ENCODE measurements at regions not wholly inside any gene's neighbourhood (a gene's known extent, or its start where the extent isn't known, plus 50 kb on each side); places are given as distances from the start of the nearest gene placed in this dataset.

DNA sequence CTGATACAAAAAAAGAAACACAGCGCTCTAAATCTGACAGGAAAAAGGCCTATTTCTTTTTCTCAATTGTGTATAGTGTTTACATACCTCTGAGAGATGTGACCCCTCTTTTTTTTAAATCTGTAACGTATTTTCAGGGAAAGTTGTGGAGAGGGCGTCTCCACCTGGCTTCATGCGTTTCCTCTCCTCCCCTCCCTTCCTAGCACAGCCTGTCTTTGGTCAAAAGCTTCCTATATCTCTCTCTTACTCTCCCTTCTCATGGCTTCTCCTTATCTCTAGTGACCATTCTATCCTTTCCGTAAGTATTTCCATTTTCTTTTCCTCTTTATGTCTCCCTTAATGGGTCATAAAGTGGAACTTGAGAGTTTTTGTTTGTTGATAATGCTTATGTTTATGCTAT lies 458.9 kb downstream of the HACE1 start:
- in situ Hi-C loops (cut with MboI) (no loop called here), intact Hi-C loops (cut with micrococcal nuclease) (no loop called here)
- Histone ChIP-seq H3K4me1 (replicated peaks in 1 of 2; ENCODE audit: control insufficient read depth in 2 of 2, insufficient read depth in 2 of 2, low read length in 2 of 2) (no peaks in the 10 kb centered on the region), H3K4me2 (ENCODE audit: insufficient read depth, low read length) (no peak overlapping the region), H3K9me3 (replicated peaks; ENCODE audit: control insufficient read depth, insufficient read depth, low read depth, low read length) (no peaks in the 10 kb centered on the region), H4K20me1 (replicated peaks; ENCODE audit: control insufficient read depth, insufficient read depth, low read length) (no peaks in the 10 kb centered on the region), H3K9ac (ENCODE audit: insufficient read depth in 1 of 2, low read depth in 2 of 2, low read length in 2 of 2) (no peak overlapping the region), H3K9me1 (ENCODE audit: control insufficient read depth, insufficient read depth, low read length) (no peaks in the 10 kb centered on the region), H2AFZ (ENCODE audit: low read depth, low read length) (no peak overlapping the region), H3K79me2 (ENCODE audit: control insufficient read depth, insufficient read depth, low read length) (no peaks in the 10 kb centered on the region), H3K36me3 (ENCODE audit: control insufficient read depth, insufficient read depth, low read length) (no peaks in the 10 kb centered on the region), H3K4me3 (no peak overlapping the region), H3K27me3 (ENCODE audit: control insufficient read depth in 2 of 2, insufficient read depth in 2 of 2, low read length in 2 of 2) (no peaks in the 10 kb centered on the region), H3K27ac (ENCODE audit: extremely low read depth, low read depth, low read length) (0 out of 3 replicates have a peak overlapping the region, but pooled peaks have one; percentile 3)
- CTCF ChIA-PET (ENCODE audit: low intra/inter-chr PET ratio): no interaction called here
- ATAC-seq: peak; percentile 82
- 4% methylated on average over 5 of the region's 5 CpGs for whole genome bisulfite sequencing (ENCODE audit: insufficient coverage, low coverage, missing lambda C conversion rate)
- TF ChIP-seq CBFA2T3 (IDR thresholded peaks at IDR 0.05) (peak; percentile 48), SMARCA4 (IDR thresholded peaks at IDR 0.05) (peak; percentile 40; the same call in 1 of the 2 replicates), ARID1B (IDR thresholded peaks at IDR 0.05) (peak; percentile 52), DPF2 (IDR thresholded peaks at IDR 0.05) (0 out of 2 replicates have a peak, but pooled peaks have one; percentile 23), ZNF174 (CRISPR knock-in tag; IDR thresholded peaks at IDR 0.05) (no peak)
- BruUV-seq (replicated peaks): no TSS peak
- DNase-seq (ENCODE audit: extremely low read depth in 1 of 4, low spot score in 3 of 4): peak in 2 of 4 experiments; percentile 20 to 47
- no peak for FAIRE-seq
- POLR2A ChIA-PET: interaction anchor here (0.8 kb wide), 1 partner anchor 13 kb away, joined by 3 read pairs; no protein-coding TSS in a partner anchor

DNA sequence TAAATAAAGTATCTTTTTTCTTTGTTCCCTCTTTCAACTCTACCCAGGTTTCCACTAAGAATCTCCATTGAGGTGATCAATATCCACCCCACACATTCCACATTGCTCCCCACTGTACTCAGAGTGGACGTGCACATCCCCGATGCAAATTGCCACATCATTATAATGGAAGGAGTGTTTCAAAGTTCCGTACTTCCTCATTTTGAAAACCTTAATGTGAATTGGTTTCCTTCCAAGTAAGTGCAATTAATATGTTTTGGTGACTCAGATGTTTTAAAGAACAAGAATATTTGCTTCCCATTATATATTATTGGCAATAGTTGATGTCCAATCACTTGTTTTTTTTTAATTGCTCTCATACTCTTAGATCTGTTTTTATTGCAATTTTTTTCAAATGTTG lies 463.6 kb downstream of the HACE1 start:
- H3K9me3 ChIP-seq (replicated peaks; ENCODE audit: control insufficient read depth, insufficient read depth, low read depth, low read length): no peaks in the 10 kb centered on the region
- TF ChIP-seq IRF2 (CRISPR knock-in tag; IDR thresholded peaks at IDR 0.05) (no peak), HOXB6 (CRISPR knock-in tag; IDR thresholded peaks at IDR 0.05; ENCODE audit: borderline replicate concordance) (no peak), PHF21A (IDR thresholded peaks at IDR 0.05; ENCODE audit: borderline replicate concordance, low read depth) (no peak), SPI1 (IDR thresholded peaks at IDR 0.05; ENCODE audit: borderline replicate concordance, low read depth, low read length) (peak; percentile 44; the same call in 1 of the 2 replicates), FOXP1 (CRISPR knock-in tag; IDR thresholded peaks at IDR 0.05) (no peak), ELF4 (CRISPR knock-in tag; IDR thresholded peaks at IDR 0.05) (no peak), NFE2 (IDR thresholded peaks at IDR 0.05; ENCODE audit: low read depth) (peak; percentile 25; the same call in 1 of the 2 replicates)
- TF ChIP-seq, protein P1, sequence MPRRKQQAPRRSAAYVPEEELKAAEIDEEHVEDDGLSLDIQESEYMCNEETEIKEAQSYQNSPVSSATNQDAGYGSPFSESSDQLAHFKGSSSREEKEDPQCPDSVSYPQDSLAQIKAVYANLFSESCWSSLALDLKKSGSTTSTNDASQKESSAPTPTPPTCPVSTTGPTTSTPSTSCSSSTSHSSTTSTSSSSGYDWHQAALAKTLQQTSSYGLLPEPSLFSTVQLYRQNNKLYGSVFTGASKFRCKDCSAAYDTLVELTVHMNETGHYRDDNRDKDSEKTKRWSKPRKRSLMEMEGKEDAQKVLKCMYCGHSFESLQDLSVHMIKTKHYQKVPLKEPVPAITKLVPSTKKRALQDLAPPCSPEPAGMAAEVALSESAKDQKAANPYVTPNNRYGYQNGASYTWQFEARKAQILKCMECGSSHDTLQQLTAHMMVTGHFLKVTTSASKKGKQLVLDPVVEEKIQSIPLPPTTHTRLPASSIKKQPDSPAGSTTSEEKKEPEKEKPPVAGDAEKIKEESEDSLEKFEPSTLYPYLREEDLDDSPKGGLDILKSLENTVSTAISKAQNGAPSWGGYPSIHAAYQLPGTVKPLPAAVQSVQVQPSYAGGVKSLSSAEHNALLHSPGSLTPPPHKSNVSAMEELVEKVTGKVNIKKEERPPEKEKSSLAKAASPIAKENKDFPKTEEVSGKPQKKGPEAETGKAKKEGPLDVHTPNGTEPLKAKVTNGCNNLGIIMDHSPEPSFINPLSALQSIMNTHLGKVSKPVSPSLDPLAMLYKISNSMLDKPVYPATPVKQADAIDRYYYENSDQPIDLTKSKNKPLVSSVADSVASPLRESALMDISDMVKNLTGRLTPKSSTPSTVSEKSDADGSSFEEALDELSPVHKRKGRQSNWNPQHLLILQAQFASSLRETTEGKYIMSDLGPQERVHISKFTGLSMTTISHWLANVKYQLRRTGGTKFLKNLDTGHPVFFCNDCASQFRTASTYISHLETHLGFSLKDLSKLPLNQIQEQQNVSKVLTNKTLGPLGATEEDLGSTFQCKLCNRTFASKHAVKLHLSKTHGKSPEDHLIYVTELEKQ (CRISPR knock-in tag; IDR thresholded peaks at IDR 0.05): no peak
- TF ChIP-seq, protein P2, sequence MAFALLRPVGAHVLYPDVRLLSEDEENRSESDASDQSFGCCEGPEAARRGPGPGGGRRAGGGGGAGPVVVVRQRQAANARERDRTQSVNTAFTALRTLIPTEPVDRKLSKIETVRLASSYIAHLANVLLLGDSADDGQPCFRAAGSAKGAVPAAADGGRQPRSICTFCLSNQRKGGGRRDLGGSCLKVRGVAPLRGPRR (CRISPR knock-in tag; IDR thresholded peaks at IDR 0.05): no peak
- no peak for FAIRE-seq
- no peak overlapping the region for H2AFZ ChIP-seq (ENCODE audit: low read depth, low read length)
- no peak overlapping the region for H3K9ac ChIP-seq (ENCODE audit: insufficient read depth in 1 of 2, low read depth in 2 of 2, low read length in 2 of 2)
- BruUV-seq (replicated peaks): no TSS peak
- CTCF ChIA-PET (ENCODE audit: low intra/inter-chr PET ratio): no interaction called here
- ATAC-seq: no peak
- DNase-seq (ENCODE audit: extremely low read depth in 1 of 4, low spot score in 3 of 4): no peak
- WGBS (ENCODE audit: insufficient coverage, low coverage, missing lambda C conversion rate): 3% methylated on average over 3 of the region's 3 CpGs
- H3K27ac ChIP-seq (ENCODE audit: extremely low read depth, low read depth, low read length): no peak overlapping the region
- no peak overlapping the region for H3K4me2 ChIP-seq (ENCODE audit: insufficient read depth, low read length)
- no peaks in the 10 kb centered on the region for H3K79me2 ChIP-seq (ENCODE audit: control insufficient read depth, insufficient read depth, low read length)
- no peaks in the 10 kb centered on the region for H3K36me3 ChIP-seq (ENCODE audit: control insufficient read depth, insufficient read depth, low read length)
- in situ Hi-C loops (cut with MboI) (no loop called here), intact Hi-C loops (cut with micrococcal nuclease) (no loop called here)
- POLR2A ChIA-PET: interaction anchor here (0.6 kb wide), 1 partner anchor 72 kb away, joined by 3 read pairs; no protein-coding TSS in a partner anchor
- H3K9me1 ChIP-seq (ENCODE audit: control insufficient read depth, insufficient read depth, low read length): no peaks in the 10 kb centered on the region
- H4K20me1 ChIP-seq (replicated peaks; ENCODE audit: control insufficient read depth, insufficient read depth, low read length): no peaks in the 10 kb centered on the region
- H3K4me3 ChIP-seq: no peak overlapping the region
- no peaks in the 10 kb centered on the region for H3K4me1 ChIP-seq (replicated peaks in 1 of 2; ENCODE audit: control insufficient read depth in 2 of 2, insufficient read depth in 2 of 2, low read length in 2 of 2)
- H3K27me3 ChIP-seq (ENCODE audit: control insufficient read depth in 2 of 2, insufficient read depth in 2 of 2, low read length in 2 of 2): no peaks in the 10 kb centered on the region
